Loucy (cell line): ENCODE measurements at regions not wholly inside any gene's neighbourhood (a gene's known extent, or its start where the extent isn't known, plus 50 kb on each side); places are given as distances from the start of the nearest gene placed in this dataset.

Experiments
- EZH2phosphoT487 ChIP-seq: fragments of 200-600 bp; IDR thresholded peaks from 2 replicates; pipeline ENCODE4 v1.6.1; 2018; ENCODE audit warnings: antibody characterized with exemption, mild to moderate bottlenecking, moderate library complexity, borderline replicate concordance
- TF ChIP-seq, protein P1 (sequence below): fragments of 200-600 bp; sonication (generic); conservative IDR thresholded peaks from 2 replicates; pipeline ENCODE4 v1.5.1; 2014; ENCODE audit warnings: mild to moderate bottlenecking, antibody characterized with exemption, low read length

DNA sequence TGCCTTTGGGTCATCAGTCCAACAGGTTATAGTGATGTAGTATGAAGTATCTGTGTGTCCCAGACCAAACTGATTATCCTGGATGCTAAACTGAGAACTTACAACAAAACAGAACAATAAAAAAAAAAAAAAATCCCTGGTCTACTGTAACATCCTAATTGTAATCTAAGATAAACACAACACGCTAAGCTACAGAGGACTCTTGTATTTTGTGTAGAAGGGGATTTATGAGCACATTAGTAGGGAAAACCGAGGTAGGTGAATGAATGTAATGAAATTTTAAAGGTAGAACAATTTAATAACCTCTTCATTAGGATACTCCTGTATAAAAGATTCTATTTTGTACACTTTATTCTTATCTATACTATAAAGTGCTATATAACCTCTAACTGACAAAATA lies 424.1 kb downstream of the NDFIP2 start:
- TF ChIP-seq, protein P1, sequence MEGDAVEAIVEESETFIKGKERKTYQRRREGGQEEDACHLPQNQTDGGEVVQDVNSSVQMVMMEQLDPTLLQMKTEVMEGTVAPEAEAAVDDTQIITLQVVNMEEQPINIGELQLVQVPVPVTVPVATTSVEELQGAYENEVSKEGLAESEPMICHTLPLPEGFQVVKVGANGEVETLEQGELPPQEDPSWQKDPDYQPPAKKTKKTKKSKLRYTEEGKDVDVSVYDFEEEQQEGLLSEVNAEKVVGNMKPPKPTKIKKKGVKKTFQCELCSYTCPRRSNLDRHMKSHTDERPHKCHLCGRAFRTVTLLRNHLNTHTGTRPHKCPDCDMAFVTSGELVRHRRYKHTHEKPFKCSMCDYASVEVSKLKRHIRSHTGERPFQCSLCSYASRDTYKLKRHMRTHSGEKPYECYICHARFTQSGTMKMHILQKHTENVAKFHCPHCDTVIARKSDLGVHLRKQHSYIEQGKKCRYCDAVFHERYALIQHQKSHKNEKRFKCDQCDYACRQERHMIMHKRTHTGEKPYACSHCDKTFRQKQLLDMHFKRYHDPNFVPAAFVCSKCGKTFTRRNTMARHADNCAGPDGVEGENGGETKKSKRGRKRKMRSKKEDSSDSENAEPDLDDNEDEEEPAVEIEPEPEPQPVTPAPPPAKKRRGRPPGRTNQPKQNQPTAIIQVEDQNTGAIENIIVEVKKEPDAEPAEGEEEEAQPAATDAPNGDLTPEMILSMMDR: no peak
- no peak for TF ChIP-seq EZH2phosphoT487
